Adrenal gland (tissue), 9 donors: ENCODE measurements at regions not wholly inside any gene's neighbourhood (a gene's known extent, or its start where the extent isn't known, plus 50 kb on each side); places are given as distances from the start of the nearest gene placed in this dataset.
"Not testable (repeated sequence)": the region's sequence is repeated elsewhere in the genome, so short reads cannot be mapped to it uniquely, and the experiment has no call there.

ENCODE experiments used
- DNase-seq, 7 donors: peaks; one replicate each; pipeline ENCODE4 v3.0.0-alpha.2; 2019 to 2020
- H3K27ac ChIP-seq, 5 donors: fragments of 200-600 bp; sonication (generic) in 4 of 5; 1 replicate in 3 of 5; 2 replicates in 2 of 5; pipeline versions ENCODE4 v1.5.1 to v1.8.0; 2016 to 2020; ENCODE audit warnings: mild to moderate bottlenecking in 1 of 5
- H3K27me3 ChIP-seq: fragments of 200-600 bp; 2 replicates; pipeline ENCODE4 v1.8.0; 2021
- H3K36me3 ChIP-seq, 2 donors: fragments of 200-600 bp; replicated peaks in 1 of 2; 1 replicate in 1 of 2; 2 replicates in 1 of 2; pipeline versions ENCODE4 v1.5.1 to v1.8.0; 2018 to 2022
- H3K4me1 ChIP-seq, 2 donors: fragments of 200-600 bp; replicated peaks in 1 of 2; 1 replicate in 1 of 2; 2 replicates in 1 of 2; pipeline versions ENCODE4 v1.5.1 to v1.8.0; 2018 to 2021
- H3K4me3 ChIP-seq, 4 donors: fragments of 200-600 bp; sonication (generic) in 3 of 4; one replicate each; pipeline ENCODE4 v1.5.1; 2016 to 2018
- H3K9me3 ChIP-seq, 3 donors: fragments of 200-600 bp; sonication (generic) in 1 of 3; replicated peaks in 1 of 3; 1 replicate in 2 of 3; 2 replicates in 1 of 3; pipeline versions ENCODE4 v1.5.1 to v1.8.0; 2016 to 2021
- POLR2A ChIP-seq, 2 donors: fragments of 450-650 bp; IDR thresholded peaks; one replicate each; pipeline ENCODE4 v1.6.1; 2017; ENCODE audit warnings: antibody characterized with exemption in 2 of 2, mild to moderate bottlenecking in 2 of 2, moderate library complexity in 1 of 2
- whole genome bisulfite sequencing, 4 donors: extraction: QIAGEN DNeasy Blood & Tissue Kit in 2 of 4; methylation state at CpG; one replicate each; pipeline versions ENCODE4 v1.1.5 to v1.1.7; 2013 to 2017; 5-methylcytosine and 5-hydroxymethylcytosine counted together
- intact Hi-C, 2 donors: fragments of 100-400 bp; cut with DNase I; formaldehyde crosslinking; loops; one replicate each; pipeline versions ENCODE4 v1.14.1 to v1.15.0; 2022 to 2023
- TF ChIP-seq, protein P1 (sequence below), 6 experiments: fragments of 450-650 bp in 4 of 6; fragments of 200-600 bp in 2 of 6; sonication (generic) in 1 of 6; IDR thresholded peaks; 1 replicate in 5 of 6; 2 replicates in 1 of 6; pipeline versions ENCODE4 v1.5.1 to v1.8.0; 2016 to 2021; ENCODE audit warnings: antibody characterized with exemption in 6 of 6, mild to moderate bottlenecking in 2 of 6, moderate library complexity in 1 of 6
- donor health status: healthy with polysubstance abuse.
- donor health status: Bipolar disorder and iron deficiency.
- donor health status: DM: yes; HTN: yes; CAD: no.
- donor health status: DM: no; HTN: no; CAD: no.
- donor health status: DM: no; HTN: no; CAD: no.

GRCh38 chrX:131845771-131846170, 177.3 kb upstream of the STK26 start:
- Histone ChIP-seq H3K4me1 (no peaks in the 10 kb centered on the region), H3K27ac (no peak overlapping the region), H3K4me3 (no peak overlapping the region), H3K9me3 (no peaks in the 10 kb centered on the region), H3K27me3 (peaks cover 34% of the 10 kb centered on the region), H3K36me3 (no peaks in the 10 kb centered on the region)
- 45 to 79% (median 51%) methylated on average over 1 of the region's 1 CpG for WGBS, 4 donors
- intact Hi-C loops = loop anchor here in 1 of 2 donors (10.0 kb wide), 1 partner anchor 219 kb away; no protein-coding TSS in a partner anchor
- TF ChIP-seq POLR2A (IDR thresholded peaks at IDR 0.05) = no peak
- TF ChIP-seq, protein P1, sequence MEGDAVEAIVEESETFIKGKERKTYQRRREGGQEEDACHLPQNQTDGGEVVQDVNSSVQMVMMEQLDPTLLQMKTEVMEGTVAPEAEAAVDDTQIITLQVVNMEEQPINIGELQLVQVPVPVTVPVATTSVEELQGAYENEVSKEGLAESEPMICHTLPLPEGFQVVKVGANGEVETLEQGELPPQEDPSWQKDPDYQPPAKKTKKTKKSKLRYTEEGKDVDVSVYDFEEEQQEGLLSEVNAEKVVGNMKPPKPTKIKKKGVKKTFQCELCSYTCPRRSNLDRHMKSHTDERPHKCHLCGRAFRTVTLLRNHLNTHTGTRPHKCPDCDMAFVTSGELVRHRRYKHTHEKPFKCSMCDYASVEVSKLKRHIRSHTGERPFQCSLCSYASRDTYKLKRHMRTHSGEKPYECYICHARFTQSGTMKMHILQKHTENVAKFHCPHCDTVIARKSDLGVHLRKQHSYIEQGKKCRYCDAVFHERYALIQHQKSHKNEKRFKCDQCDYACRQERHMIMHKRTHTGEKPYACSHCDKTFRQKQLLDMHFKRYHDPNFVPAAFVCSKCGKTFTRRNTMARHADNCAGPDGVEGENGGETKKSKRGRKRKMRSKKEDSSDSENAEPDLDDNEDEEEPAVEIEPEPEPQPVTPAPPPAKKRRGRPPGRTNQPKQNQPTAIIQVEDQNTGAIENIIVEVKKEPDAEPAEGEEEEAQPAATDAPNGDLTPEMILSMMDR (IDR thresholded peaks at IDR 0.05) = no peak
- DNase-seq = no peak

DNA sequence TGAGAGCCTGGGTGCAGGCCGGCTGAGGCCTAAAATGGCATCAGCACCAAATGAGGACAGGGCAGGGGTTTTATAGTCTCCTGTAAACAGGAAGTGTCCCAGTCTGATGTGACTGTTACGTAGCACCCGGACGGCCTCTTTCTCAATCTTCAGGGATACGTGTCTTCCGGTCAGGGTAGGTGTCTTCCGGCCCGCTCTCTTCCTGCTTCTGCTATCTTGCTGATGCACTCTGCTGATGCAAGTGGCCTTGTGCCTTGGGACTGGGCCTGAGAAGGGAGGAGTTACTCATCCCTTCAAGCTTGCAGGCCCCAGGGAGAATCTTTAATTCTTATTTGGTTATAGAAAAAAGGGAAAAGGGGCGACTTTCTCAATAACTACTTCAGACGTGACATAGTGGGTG, 172.1 kb upstream of the STK26 start:
- H3K4me1 ChIP-seq, H3K4me3 ChIP-seq, intact Hi-C loops, H3K9me3 ChIP-seq, H3K36me3 ChIP-seq, H3K27ac ChIP-seq: not testable (repeated sequence)
- DNase-seq = peak in 2 of 7 donors; percentile 1 to 18
- 68 to 82% (median 73%) methylated on average over 9 to 10 of the region's 10 CpGs for WGBS, 4 donors
- peaks cover 51% of the 10 kb centered on the region for H3K27me3 ChIP-seq

DNA sequence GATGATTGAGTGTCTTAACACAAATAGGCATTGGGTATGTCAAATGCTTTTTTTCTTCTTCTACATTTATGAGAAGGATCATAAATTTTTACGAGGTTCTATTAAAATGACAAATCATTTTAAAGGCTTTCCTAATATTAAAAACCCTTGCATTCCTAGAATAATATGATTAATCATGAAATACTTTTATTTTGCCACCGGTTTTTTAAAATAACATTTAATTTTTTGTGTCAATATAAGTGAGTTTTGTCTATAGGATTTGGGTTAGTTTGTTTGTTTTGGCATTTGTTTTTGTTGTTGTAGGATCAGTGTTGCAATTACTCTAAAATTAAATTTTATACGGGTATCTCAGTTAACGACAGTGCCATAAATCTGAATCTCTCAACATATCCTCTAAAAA, 169.7 kb upstream of the STK26 start:
- no peaks in the 10 kb centered on the region for H3K4me1 ChIP-seq
- 63 to 74% (median 68%) methylated on average over 4 of the region's 4 CpGs for WGBS, 4 donors
- intact Hi-C loops = no loop called here

GRCh38 chrX:131854581-131854980, 168.5 kb upstream of the STK26 start:
- H3K9me3 ChIP-seq = no peaks in the 10 kb centered on the region
- H3K27me3 ChIP-seq = peaks cover 41% of the 10 kb centered on the region
- no peaks in the 10 kb centered on the region for H3K36me3 ChIP-seq
- intact Hi-C loops = no loop called here
- H3K27ac ChIP-seq = no peak overlapping the region
- no peak for TF ChIP-seq POLR2A (IDR thresholded peaks at IDR 0.05)
- TF ChIP-seq, protein P1 (IDR thresholded peaks at IDR 0.05) = peak in 2 of 6 experiments; percentile 15 to 29
- no peak overlapping the region for H3K4me3 ChIP-seq
- no peaks in the 10 kb centered on the region for H3K4me1 ChIP-seq
- no peak for DNase-seq

More for the DNA sequence above, 169.7 kb upstream of the STK26 start:
- Histone ChIP-seq H3K27me3 (peaks cover 41% of the 10 kb centered on the region), H3K36me3 (no peaks in the 10 kb centered on the region), H3K4me3 (no peak overlapping the region), H3K27ac (no peak overlapping the region), H3K9me3 (no peaks in the 10 kb centered on the region)
- TF ChIP-seq, protein P1 (IDR thresholded peaks at IDR 0.05) = no peak
- no peak for TF ChIP-seq POLR2A (IDR thresholded peaks at IDR 0.05)
- no peak for DNase-seq

DNA sequence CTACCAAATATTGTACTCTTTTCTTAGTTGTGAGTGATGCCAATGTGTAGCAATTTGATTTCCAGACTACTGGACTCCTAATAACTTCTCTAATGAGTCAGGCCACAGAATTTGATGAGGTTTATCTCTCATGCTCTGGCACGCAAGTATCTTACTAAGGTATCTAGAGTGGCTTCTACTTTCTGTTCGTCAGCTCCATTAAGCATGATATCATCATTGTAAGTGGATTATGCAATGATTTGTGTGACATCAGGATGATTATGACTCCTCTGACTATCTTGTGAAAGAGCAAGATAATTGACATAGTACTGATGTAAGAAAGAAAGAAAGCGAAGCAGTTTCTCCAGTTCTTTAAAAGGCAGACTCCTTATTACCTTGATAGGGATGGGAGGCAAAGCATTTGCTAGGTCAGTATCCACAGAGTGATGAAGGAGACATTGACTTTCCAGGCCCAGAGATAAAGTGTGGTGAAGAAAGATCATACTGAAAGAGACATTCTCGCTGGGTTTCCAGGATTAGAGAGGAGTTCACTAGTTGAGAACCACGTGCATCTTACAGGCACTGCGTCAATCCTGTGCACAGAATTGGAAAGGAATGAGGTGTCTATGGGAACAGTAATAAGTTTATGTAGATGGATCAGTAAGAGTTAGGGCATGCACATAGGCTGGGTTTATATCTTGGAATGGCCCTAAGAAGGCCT, 161.9 kb upstream of the STK26 start:
- TF ChIP-seq POLR2A (IDR thresholded peaks at IDR 0.05) = no peak
- TF ChIP-seq, protein P1 (IDR thresholded peaks at IDR 0.05) = no peak
- Histone ChIP-seq H3K4me1 (no peaks in the 10 kb centered on the region), H3K9me3 (no peaks in the 10 kb centered on the region), H3K36me3 (no peaks in the 10 kb centered on the region), H3K27ac (no peak overlapping the region), H3K27me3 (peaks cover 20% of the 10 kb centered on the region), H3K4me3 (no peak overlapping the region)
- intact Hi-C loops = no loop called here
- DNase-seq = no peak
- WGBS, 4 donors = 70 to 87% (median 80%) methylated on average over 6 of the region's 6 CpGs
